ENCODE measurements at regions not wholly inside any gene's neighbourhood (a gene's known extent, or its start where the extent isn't known, plus 50 kb on each side); places are given as distances from the start of the nearest gene placed in this dataset.

- TF ChIP-seq CTCF (IDR thresholded peaks at IDR 0.05) (no peak), EP300 (IDR thresholded peaks at IDR 0.05) (no peak), POLR2A (IDR thresholded peaks at IDR 0.05) (no peak)
Observed at GRCh38 chr16:86730086-86730485, 151.7 kb downstream of the FOXL1 start.

All from ovary (tissue), 3 donors.